Activated naive CD8-positive, alpha-beta T cell treated with anti-CD3 and anti-CD28 coated beads for 36 hours (primary cell): ENCODE measurements at regions not wholly inside any gene's neighbourhood (a gene's known extent, or its start where the extent isn't known, plus 50 kb on each side); places are given as distances from the start of the nearest gene placed in this dataset.

Experiments used
- DNase-seq: peaks from one replicate; pipeline ENCODE4 v3.0.0; 2021
- H3K27ac Mint-ChIP-seq: one replicate; pipeline ENCODE4 v1.8.0; 2022; ENCODE audit warnings: mild to moderate bottlenecking, moderate library complexity, mixed read lengths
- H3K27me3 Mint-ChIP-seq: one replicate; pipeline ENCODE4 v1.8.0; 2022; ENCODE audit warnings: mild to moderate bottlenecking, mixed read lengths
- H3K36me3 Mint-ChIP-seq: one replicate; pipeline ENCODE4 v1.8.0; 2021; ENCODE audit warnings: mild to moderate bottlenecking, mixed read lengths
- H3K4me1 Mint-ChIP-seq: one replicate; pipeline ENCODE4 v1.8.0; 2021; ENCODE audit warnings: mixed read lengths
- H3K4me3 Mint-ChIP-seq: one replicate; pipeline ENCODE4 v1.8.0; 2022; ENCODE audit warnings: mild to moderate bottlenecking, moderate library complexity, mixed read lengths
- H3K9me3 Mint-ChIP-seq: one replicate; pipeline ENCODE4 v1.8.0; 2022; ENCODE audit warnings: mixed read lengths

- Mint-ChIP-seq H3K27me3 (no peaks in the 10 kb centered on the region), H3K4me3 (no peak overlapping the region), H3K27ac (no peak overlapping the region), H3K9me3 (peaks cover 3% of the 10 kb centered on the region), H3K4me1 (peaks cover 8% of the 10 kb centered on the region), H3K36me3 (peaks cover 3% of the 10 kb centered on the region)
- DNase-seq: no peak
Measured at GRCh38 chr12:68489273-68489672, 121.4 kb upstream of the RAP1B start.

GRCh38 chr12:68490476-68490875 lies 120.2 kb upstream of the RAP1B start:
- peaks cover 11% of the 10 kb centered on the region for H3K4me1 Mint-ChIP-seq
- no peak for DNase-seq
- H3K36me3 Mint-ChIP-seq: peaks cover 3% of the 10 kb centered on the region
- H3K9me3 Mint-ChIP-seq: peaks cover 3% of the 10 kb centered on the region
- H3K4me3 Mint-ChIP-seq: no peak overlapping the region
- no peak overlapping the region for H3K27ac Mint-ChIP-seq
- H3K27me3 Mint-ChIP-seq: no peaks in the 10 kb centered on the region

GRCh38 chr12:68491204-68491960 lies 119.3 kb upstream of the RAP1B start:
- Mint-ChIP-seq H3K9me3 (peaks cover 3% of the 10 kb centered on the region), H3K4me3 (no peak overlapping the region), H3K36me3 (peaks cover 3% of the 10 kb centered on the region), H3K4me1 (peaks cover 18% of the 10 kb centered on the region), H3K27ac (no peak overlapping the region), H3K27me3 (no peaks in the 10 kb centered on the region)
- DNase-seq: no peak

- peaks cover 6% of the 10 kb centered on the region for H3K9me3 Mint-ChIP-seq
- no peak for DNase-seq
- no peak overlapping the region for H3K4me3 Mint-ChIP-seq
- H3K27me3 Mint-ChIP-seq: no peaks in the 10 kb centered on the region
- peaks cover 44% of the 10 kb centered on the region for H3K4me1 Mint-ChIP-seq
- peaks cover 10% of the 10 kb centered on the region for H3K36me3 Mint-ChIP-seq
- H3K27ac Mint-ChIP-seq: no peak overlapping the region
Measured at GRCh38 chr12:68495336-68496070, 115.2 kb upstream of the RAP1B start.

GRCh38 chr12:68497107-68497506 lies 113.6 kb upstream of the RAP1B start:
- H3K4me1 Mint-ChIP-seq: peaks cover 39% of the 10 kb centered on the region
- H3K27me3 Mint-ChIP-seq: no peaks in the 10 kb centered on the region
- H3K9me3 Mint-ChIP-seq: peaks cover 5% of the 10 kb centered on the region
- peak overlapping the region; percentile 12 for H3K4me3 Mint-ChIP-seq
- no peak for DNase-seq
- peaks cover 9% of the 10 kb centered on the region for H3K36me3 Mint-ChIP-seq
- H3K27ac Mint-ChIP-seq: peak overlapping the region; percentile 84

- H3K27ac Mint-ChIP-seq: peak overlapping the region; percentile 84
- no peaks in the 10 kb centered on the region for H3K27me3 Mint-ChIP-seq
- no peak for DNase-seq
- H3K9me3 Mint-ChIP-seq: peaks cover 5% of the 10 kb centered on the region
- H3K4me1 Mint-ChIP-seq: peaks cover 39% of the 10 kb centered on the region
- peak overlapping the region; percentile 12 for H3K4me3 Mint-ChIP-seq
- peaks cover 9% of the 10 kb centered on the region for H3K36me3 Mint-ChIP-seq
Measured at GRCh38 chr12:68497702-68498101, 113.0 kb upstream of the RAP1B start.

GRCh38 chr12:68498736-68499135 lies 112.0 kb upstream of the RAP1B start:
- no peak for DNase-seq
- H3K9me3 Mint-ChIP-seq: peaks cover 5% of the 10 kb centered on the region
- no peak overlapping the region for H3K27ac Mint-ChIP-seq
- no peaks in the 10 kb centered on the region for H3K27me3 Mint-ChIP-seq
- H3K4me3 Mint-ChIP-seq: no peak overlapping the region
- H3K4me1 Mint-ChIP-seq: peaks cover 39% of the 10 kb centered on the region
- peaks cover 9% of the 10 kb centered on the region for H3K36me3 Mint-ChIP-seq

- Mint-ChIP-seq H3K27me3 (no peaks in the 10 kb centered on the region), H3K4me1 (peaks cover 37% of the 10 kb centered on the region), H3K9me3 (peaks cover 5% of the 10 kb centered on the region), H3K36me3 (peaks cover 9% of the 10 kb centered on the region), H3K27ac (no peak overlapping the region), H3K4me3 (no peak overlapping the region)
- DNase-seq: no peak
Measured at GRCh38 chr12:68499616-68500015, 111.1 kb upstream of the RAP1B start.

GRCh38 chr12:68501226-68501625 lies 109.5 kb upstream of the RAP1B start:
- Mint-ChIP-seq H3K9me3 (peaks cover 5% of the 10 kb centered on the region), H3K27ac (no peak overlapping the region), H3K36me3 (peaks cover 9% of the 10 kb centered on the region), H3K27me3 (no peaks in the 10 kb centered on the region), H3K4me1 (peaks cover 33% of the 10 kb centered on the region), H3K4me3 (no peak overlapping the region)
- no peak for DNase-seq

GRCh38 chr12:68505970-68506369 lies 104.7 kb upstream of the RAP1B start:
- Mint-ChIP-seq H3K9me3 (no peaks in the 10 kb centered on the region), H3K27ac (no peak overlapping the region), H3K4me1 (peaks cover 9% of the 10 kb centered on the region), H3K36me3 (peaks cover 3% of the 10 kb centered on the region), H3K27me3 (no peaks in the 10 kb centered on the region), H3K4me3 (no peak overlapping the region)
- no peak for DNase-seq

- no peak for DNase-seq
- peaks cover 7% of the 10 kb centered on the region for H3K4me1 Mint-ChIP-seq
Measured at GRCh38 chr12:68506619-68507018, 104.1 kb upstream of the RAP1B start.

GRCh38 chr12:68507657-68508056 lies 103.0 kb upstream of the RAP1B start:
- peaks cover 7% of the 10 kb centered on the region for H3K4me1 Mint-ChIP-seq
- H3K27me3 Mint-ChIP-seq: no peaks in the 10 kb centered on the region
- H3K9me3 Mint-ChIP-seq: no peaks in the 10 kb centered on the region
- no peak overlapping the region for H3K27ac Mint-ChIP-seq
- DNase-seq: no peak
- H3K4me3 Mint-ChIP-seq: no peak overlapping the region
- H3K36me3 Mint-ChIP-seq: peaks cover 3% of the 10 kb centered on the region

More at GRCh38 chr12:68506619-68507018, 104.1 kb upstream of the RAP1B start:
- Mint-ChIP-seq H3K4me3 (no peak overlapping the region), H3K27ac (no peak overlapping the region), H3K27me3 (no peaks in the 10 kb centered on the region), H3K9me3 (no peaks in the 10 kb centered on the region), H3K36me3 (peaks cover 3% of the 10 kb centered on the region)

- Mint-ChIP-seq H3K36me3 (peaks cover 3% of the 10 kb centered on the region), H3K9me3 (no peaks in the 10 kb centered on the region), H3K27me3 (no peaks in the 10 kb centered on the region), H3K27ac (no peak overlapping the region), H3K4me3 (no peak overlapping the region), H3K4me1 (peaks cover 7% of the 10 kb centered on the region)
- DNase-seq: no peak
Measured at GRCh38 chr12:68508576-68508975, 102.1 kb upstream of the RAP1B start.

- Mint-ChIP-seq H3K4me1 (peaks cover 7% of the 10 kb centered on the region), H3K36me3 (peaks cover 3% of the 10 kb centered on the region), H3K9me3 (no peaks in the 10 kb centered on the region), H3K27ac (no peak overlapping the region), H3K4me3 (no peak overlapping the region), H3K27me3 (no peaks in the 10 kb centered on the region)
- no peak for DNase-seq
Measured at GRCh38 chr12:68509242-68509641, 101.5 kb upstream of the RAP1B start.

GRCh38 chr12:68510397-68510796 lies 100.3 kb upstream of the RAP1B start:
- Mint-ChIP-seq H3K4me3 (no peak overlapping the region), H3K36me3 (peaks cover 3% of the 10 kb centered on the region), H3K4me1 (peaks cover 7% of the 10 kb centered on the region), H3K9me3 (no peaks in the 10 kb centered on the region), H3K27me3 (no peaks in the 10 kb centered on the region), H3K27ac (no peak overlapping the region)
- no peak for DNase-seq
